ENCODE measurements at regions not wholly inside any gene's neighbourhood (a gene's known extent, or its start where the extent isn't known, plus 50 kb on each side); places are given as distances from the start of the nearest gene placed in this dataset.

- Histone ChIP-seq H3K4me3 (ENCODE audit: low read length, poor library complexity, severe bottlenecking) (no peak overlapping the region), H3K9me3 (ENCODE audit: insufficient read depth, low read depth, low read length) (no peaks in the 10 kb centered on the region), H3K79me2 (ENCODE audit: insufficient read depth, low read length) (no peaks in the 10 kb centered on the region), H3K4me2 (ENCODE audit: low read depth, low read length, poor library complexity, severe bottlenecking) (no peak overlapping the region), H3K4me1 (ENCODE audit: insufficient read depth, low read length, poor library complexity, severe bottlenecking) (no peaks in the 10 kb centered on the region), H4K20me1 (ENCODE audit: insufficient read depth, low read length, poor library complexity, severe bottlenecking) (no peaks in the 10 kb centered on the region), H3K9ac (ENCODE audit: low read depth, low read length, poor library complexity, severe bottlenecking) (no peak overlapping the region), H3F3A (ENCODE audit: low read depth) (no peaks in the 10 kb centered on the region), H3K27me3 (ENCODE audit: insufficient read depth, low read length, poor library complexity, severe bottlenecking) (no peaks in the 10 kb centered on the region), H2AFZ (ENCODE audit: low read length) (no peak overlapping the region), H3K9me2 (replicated peaks; ENCODE audit: low read depth, low read length) (no peaks in the 10 kb centered on the region), H3K36me3 (ENCODE audit: insufficient read depth, low read length) (no peaks in the 10 kb centered on the region)
- no peak for TF ChIP-seq CTCF (conservative IDR thresholded peaks at IDR 0.05; ENCODE audit: low read length)
- TF ChIP-seq EZH2phosphoT487 (IDR thresholded peaks at IDR 0.05; ENCODE audit: borderline replicate concordance) = no peak
These were observed 901.8 kb upstream of the ZWINT start for GRCh38 chr10:57262892-57263291.

DNA sequence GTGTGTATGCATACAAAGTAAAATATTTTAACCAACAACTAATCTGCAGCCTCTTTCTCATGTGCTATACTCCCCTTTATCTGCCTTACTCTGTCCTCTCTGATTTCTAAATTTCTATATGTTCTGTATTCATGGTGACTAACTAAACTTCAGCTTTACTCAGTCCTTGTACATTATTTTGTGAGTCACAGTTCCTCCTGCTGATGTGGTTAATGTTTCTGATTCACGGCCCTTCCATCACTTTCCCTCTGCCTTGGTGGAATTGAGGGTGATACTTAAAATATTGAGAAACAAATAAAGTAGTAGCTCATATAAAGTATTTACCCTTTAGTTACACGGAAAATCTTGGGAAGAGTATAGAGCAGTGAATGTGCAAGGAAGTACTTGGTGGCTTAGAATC lies 899.1 kb upstream of the ZWINT start:
- H3K9me3 ChIP-seq (ENCODE audit: insufficient read depth, low read depth, low read length) = no peaks in the 10 kb centered on the region
- H3K4me2 ChIP-seq (ENCODE audit: low read depth, low read length, poor library complexity, severe bottlenecking) = no peak overlapping the region
- TF ChIP-seq EZH2phosphoT487 (IDR thresholded peaks at IDR 0.05; ENCODE audit: borderline replicate concordance) = no peak
- TF ChIP-seq CTCF (conservative IDR thresholded peaks at IDR 0.05; ENCODE audit: low read length) = no peak
- H3F3A ChIP-seq (ENCODE audit: low read depth) = no peaks in the 10 kb centered on the region
- no peaks in the 10 kb centered on the region for H3K9me2 ChIP-seq (replicated peaks; ENCODE audit: low read depth, low read length)
- no peaks in the 10 kb centered on the region for H3K36me3 ChIP-seq (ENCODE audit: insufficient read depth, low read length)
- no peak overlapping the region for H2AFZ ChIP-seq (ENCODE audit: low read length)
- H3K4me1 ChIP-seq (ENCODE audit: insufficient read depth, low read length, poor library complexity, severe bottlenecking) = no peaks in the 10 kb centered on the region
- no peaks in the 10 kb centered on the region for H4K20me1 ChIP-seq (ENCODE audit: insufficient read depth, low read length, poor library complexity, severe bottlenecking)
- no peaks in the 10 kb centered on the region for H3K27me3 ChIP-seq (ENCODE audit: insufficient read depth, low read length, poor library complexity, severe bottlenecking)
- no peak overlapping the region for H3K9ac ChIP-seq (ENCODE audit: low read depth, low read length, poor library complexity, severe bottlenecking)
- H3K4me3 ChIP-seq (ENCODE audit: low read length, poor library complexity, severe bottlenecking) = no peak overlapping the region
- H3K79me2 ChIP-seq (ENCODE audit: insufficient read depth, low read length) = no peaks in the 10 kb centered on the region

- Histone ChIP-seq H2AFZ (ENCODE audit: low read length) (no peak overlapping the region), H3K27me3 (ENCODE audit: insufficient read depth, low read length, poor library complexity, severe bottlenecking) (no peaks in the 10 kb centered on the region), H3F3A (ENCODE audit: low read depth) (no peaks in the 10 kb centered on the region), H3K4me2 (ENCODE audit: low read depth, low read length, poor library complexity, severe bottlenecking) (no peak overlapping the region), H3K9me3 (ENCODE audit: insufficient read depth, low read depth, low read length) (no peaks in the 10 kb centered on the region), H3K9me2 (replicated peaks; ENCODE audit: low read depth, low read length) (no peaks in the 10 kb centered on the region), H3K9ac (ENCODE audit: low read depth, low read length, poor library complexity, severe bottlenecking) (no peak overlapping the region), H3K4me3 (ENCODE audit: low read length, poor library complexity, severe bottlenecking) (no peak overlapping the region), H3K4me1 (ENCODE audit: insufficient read depth, low read length, poor library complexity, severe bottlenecking) (no peaks in the 10 kb centered on the region), H3K79me2 (ENCODE audit: insufficient read depth, low read length) (no peaks in the 10 kb centered on the region), H4K20me1 (ENCODE audit: insufficient read depth, low read length, poor library complexity, severe bottlenecking) (no peaks in the 10 kb centered on the region), H3K36me3 (ENCODE audit: insufficient read depth, low read length) (no peaks in the 10 kb centered on the region)
- TF ChIP-seq EZH2phosphoT487 (IDR thresholded peaks at IDR 0.05; ENCODE audit: borderline replicate concordance) (no peak), CTCF (conservative IDR thresholded peaks at IDR 0.05; ENCODE audit: low read length) (no peak)
These were observed 888.7 kb upstream of the ZWINT start for GRCh38 chr10:57249615-57250281.
